Stimulated activated memory B cell treated with anti-CD40 and anti-IgM and Interleukin-4, amounts not matched to agents 10 μg/mL and 1 μg/mL and 100 μg/mL, for 72 hours (primary cell): ENCODE measurements at regions not wholly inside any gene's neighbourhood (a gene's known extent, or its start where the extent isn't known, plus 50 kb on each side); places are given as distances from the start of the nearest gene placed in this dataset.
"Not testable (repeated sequence)": the region's sequence is repeated elsewhere in the genome, so short reads cannot be mapped to it uniquely, and the experiment has no call there.

Source experiments
- ATAC-seq: fragments of 150-1000 bp; cut with Tn5 transposase; 2 replicates; pipeline ENCODE4 v1.10.0; 2021
- H3K27ac Mint-ChIP-seq: one replicate; pipeline ENCODE4 v1.8.0; 2022; ENCODE audit warnings: mild to moderate bottlenecking, mixed read lengths
- H3K27me3 Mint-ChIP-seq: one replicate; pipeline ENCODE4 v1.8.0; 2022; ENCODE audit warnings: mixed read lengths
- H3K36me3 Mint-ChIP-seq: one replicate; pipeline ENCODE4 v1.8.0; 2022; ENCODE audit warnings: mixed read lengths
- H3K4me1 Mint-ChIP-seq: one replicate; pipeline ENCODE4 v1.8.0; 2022; ENCODE audit warnings: mixed read lengths
- H3K4me3 Mint-ChIP-seq: one replicate; pipeline ENCODE4 v1.8.0; 2022; ENCODE audit warnings: mild to moderate bottlenecking, moderate library complexity, mixed read lengths
- H3K9me3 Mint-ChIP-seq: one replicate; pipeline ENCODE4 v1.8.0; 2022; ENCODE audit warnings: mixed read lengths

DNA sequence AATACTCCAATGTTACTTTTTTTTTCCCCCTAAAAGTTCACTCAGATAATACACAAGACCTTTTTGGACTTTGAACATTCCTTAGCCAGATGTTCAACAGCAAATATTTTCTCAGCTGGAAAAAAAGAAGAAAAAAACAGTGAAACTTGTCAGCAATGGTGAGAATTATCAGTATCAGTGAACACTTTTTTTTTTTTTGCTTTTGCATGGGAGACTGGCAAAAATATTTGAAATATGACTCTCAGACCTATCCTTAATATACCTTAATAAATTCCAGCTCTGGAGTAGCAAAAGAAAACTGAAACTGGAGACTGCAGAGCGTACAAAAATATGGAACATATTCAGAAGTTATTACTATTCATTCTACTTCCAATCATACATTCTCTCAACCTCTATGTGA is 92.3 kb downstream of the RFPL4B start:
- Mint-ChIP-seq H3K27me3 (no peaks in the 10 kb centered on the region), H3K4me3 (no peak overlapping the region), H3K4me1 (no peaks in the 10 kb centered on the region), H3K27ac (no peak overlapping the region), H3K36me3 (no peaks in the 10 kb centered on the region), H3K9me3 (no peaks in the 10 kb centered on the region)
- no peak for ATAC-seq

DNA sequence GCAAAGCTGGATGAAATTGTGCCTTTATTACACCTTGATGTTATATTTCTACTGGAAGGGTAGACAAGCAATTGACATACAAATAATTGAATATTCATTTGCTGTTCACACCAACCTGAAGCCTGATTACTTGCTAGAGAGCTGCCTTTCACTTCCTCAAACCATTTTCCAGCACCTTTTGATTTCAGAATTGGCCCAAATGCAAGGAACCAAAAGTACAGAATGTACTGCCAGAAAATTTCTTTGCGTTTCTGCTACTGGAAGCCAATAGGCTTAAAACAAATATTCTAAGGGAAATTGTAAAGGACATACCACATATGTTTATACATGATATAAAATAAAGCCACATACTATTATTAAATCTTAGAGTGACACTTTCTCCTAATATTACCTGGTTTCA is 94.5 kb downstream of the RFPL4B start:
- no peaks in the 10 kb centered on the region for H3K9me3 Mint-ChIP-seq

GRCh38 chr6:112443179-112444065 is 96.3 kb downstream of the RFPL4B start:
- H3K4me3 Mint-ChIP-seq, result no peak overlapping the region
- H3K9me3 Mint-ChIP-seq, result no peaks in the 10 kb centered on the region
- H3K4me1 Mint-ChIP-seq, result no peaks in the 10 kb centered on the region
- H3K27ac Mint-ChIP-seq, result no peak overlapping the region
- no peak for ATAC-seq
- no peaks in the 10 kb centered on the region for H3K36me3 Mint-ChIP-seq
- no peaks in the 10 kb centered on the region for H3K27me3 Mint-ChIP-seq

More for the DNA sequence above, 94.5 kb downstream of the RFPL4B start:
- H3K27ac Mint-ChIP-seq, result no peak overlapping the region
- H3K27me3 Mint-ChIP-seq, result no peaks in the 10 kb centered on the region
- H3K4me3 Mint-ChIP-seq, result no peak overlapping the region
- H3K36me3 Mint-ChIP-seq, result no peaks in the 10 kb centered on the region
- no peak for ATAC-seq
- no peaks in the 10 kb centered on the region for H3K4me1 Mint-ChIP-seq

DNA sequence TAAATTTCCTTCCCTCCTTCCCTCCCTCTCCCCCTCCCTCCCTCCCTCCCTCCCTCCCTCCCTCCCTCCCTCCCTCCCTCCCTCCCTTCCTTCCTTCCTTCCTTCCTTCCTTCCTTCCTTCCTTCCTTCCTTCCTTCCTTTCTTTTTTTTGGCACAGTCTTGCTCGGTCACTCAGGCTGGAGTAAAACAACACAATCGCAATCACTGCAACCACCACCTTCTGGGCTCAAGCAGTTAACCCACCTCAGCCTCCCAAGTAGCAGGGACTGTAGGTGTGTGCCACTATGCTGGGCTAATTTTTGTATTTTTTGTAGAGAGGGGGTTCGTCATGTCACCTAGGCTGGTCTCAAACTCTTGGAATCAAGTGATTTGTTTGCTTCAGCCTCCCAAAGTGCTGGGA is 101.7 kb downstream of the RFPL4B start:
- not testable (repeated sequence) for H3K9me3 Mint-ChIP-seq, H3K4me3 Mint-ChIP-seq, ATAC-seq, H3K4me1 Mint-ChIP-seq, H3K27me3 Mint-ChIP-seq, H3K27ac Mint-ChIP-seq, H3K36me3 Mint-ChIP-seq

GRCh38 chr6:112450663-112451062 is 103.5 kb downstream of the RFPL4B start:
- no peaks in the 10 kb centered on the region for H3K27me3 Mint-ChIP-seq
- H3K9me3 Mint-ChIP-seq, result peaks cover 10% of the 10 kb centered on the region
- no peaks in the 10 kb centered on the region for H3K36me3 Mint-ChIP-seq
- no peaks in the 10 kb centered on the region for H3K4me1 Mint-ChIP-seq
- H3K27ac Mint-ChIP-seq, result no peak overlapping the region
- ATAC-seq, result no peak
- no peak overlapping the region for H3K4me3 Mint-ChIP-seq

DNA sequence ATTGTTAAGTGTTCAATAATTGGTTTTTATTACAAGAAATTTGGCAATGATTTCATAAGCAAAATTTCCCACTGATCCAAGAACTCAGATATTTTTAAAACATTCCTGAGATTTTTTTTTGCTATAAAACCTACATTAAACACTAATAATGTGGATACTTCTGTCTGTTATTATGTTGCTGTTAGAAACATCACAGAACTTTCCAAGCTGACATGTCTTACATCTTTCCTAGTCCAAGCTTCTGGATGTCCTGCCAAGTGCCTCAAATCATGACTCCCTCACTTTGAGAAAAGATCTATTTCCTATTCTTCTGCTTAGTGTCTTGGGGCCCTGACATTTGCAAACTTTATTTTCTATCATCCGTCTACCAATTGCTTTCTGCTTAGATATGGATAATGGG is 110.8 kb downstream of the RFPL4B start:
- no peak for ATAC-seq
- Mint-ChIP-seq H3K36me3 (no peaks in the 10 kb centered on the region), H3K27ac (no peak overlapping the region), H3K4me3 (no peak overlapping the region), H3K27me3 (no peaks in the 10 kb centered on the region), H3K9me3 (no peaks in the 10 kb centered on the region), H3K4me1 (no peaks in the 10 kb centered on the region)

DNA sequence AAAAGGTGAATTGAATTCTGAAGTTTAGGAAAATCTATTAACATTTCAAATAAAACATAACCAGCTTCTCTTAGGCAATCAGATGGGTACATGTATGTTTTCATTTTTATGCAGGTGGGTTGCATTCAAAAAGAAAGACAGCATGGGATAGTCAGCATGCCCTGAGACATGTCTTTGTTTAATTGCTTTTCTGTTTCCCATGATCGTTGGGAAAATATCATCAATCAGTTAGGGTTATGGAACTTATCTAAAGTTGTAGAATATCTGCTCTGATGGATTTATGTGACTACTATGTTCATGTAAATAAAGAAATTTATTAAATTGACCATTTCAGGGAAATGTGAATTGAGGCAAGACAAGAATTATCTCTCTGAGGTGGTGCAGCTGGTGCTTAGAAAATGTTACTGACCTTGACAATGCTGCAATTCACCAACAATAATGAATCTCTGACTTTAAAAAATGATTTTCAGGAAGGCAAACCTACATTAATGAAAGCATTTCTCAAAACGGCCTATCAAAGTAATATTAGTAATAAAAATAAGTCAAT is 112.7 kb downstream of the RFPL4B start:
- Mint-ChIP-seq H3K9me3 (no peaks in the 10 kb centered on the region), H3K4me3 (no peak overlapping the region), H3K27ac (no peak overlapping the region), H3K27me3 (no peaks in the 10 kb centered on the region), H3K4me1 (no peaks in the 10 kb centered on the region), H3K36me3 (no peaks in the 10 kb centered on the region)
- no peak for ATAC-seq

GRCh38 chr6:112464901-112465665 is 118.0 kb downstream of the RFPL4B start:
- no peaks in the 10 kb centered on the region for H3K27me3 Mint-ChIP-seq
- no peaks in the 10 kb centered on the region for H3K36me3 Mint-ChIP-seq
- H3K4me1 Mint-ChIP-seq, result no peaks in the 10 kb centered on the region
- H3K9me3 Mint-ChIP-seq, result peaks cover 3% of the 10 kb centered on the region
- no peak for ATAC-seq
- no peak overlapping the region for H3K4me3 Mint-ChIP-seq
- no peak overlapping the region for H3K27ac Mint-ChIP-seq

- Mint-ChIP-seq H3K27ac (no peak overlapping the region), H3K36me3 (no peaks in the 10 kb centered on the region), H3K9me3 (peaks cover 3% of the 10 kb centered on the region), H3K4me1 (no peaks in the 10 kb centered on the region), H3K4me3 (no peak overlapping the region), H3K27me3 (no peaks in the 10 kb centered on the region)
- ATAC-seq, result no peak
These were observed 119.4 kb downstream of the RFPL4B start for GRCh38 chr6:112466373-112467151.

DNA sequence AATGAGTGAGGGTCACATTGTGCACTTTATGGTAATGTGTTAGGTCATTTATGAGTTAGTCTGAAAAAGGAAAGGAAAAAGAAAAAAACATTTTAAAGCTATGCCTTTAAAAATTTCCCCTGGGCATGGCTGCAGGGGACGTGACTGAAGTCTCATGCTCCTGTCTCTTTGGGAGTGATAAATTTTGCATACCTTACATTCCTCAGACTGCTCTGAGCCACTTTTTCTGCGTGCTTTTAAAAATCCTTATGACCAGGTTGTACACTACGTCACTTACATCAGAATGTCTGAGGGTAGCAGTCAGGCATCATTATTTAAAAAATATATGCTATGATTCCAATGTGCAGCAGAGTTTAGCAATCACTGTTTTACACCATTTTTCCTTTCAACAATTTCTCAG is 121.2 kb downstream of the RFPL4B start:
- Mint-ChIP-seq H3K36me3 (no peaks in the 10 kb centered on the region), H3K27me3 (no peaks in the 10 kb centered on the region), H3K9me3 (peaks cover 3% of the 10 kb centered on the region), H3K4me1 (no peaks in the 10 kb centered on the region), H3K27ac (no peak overlapping the region), H3K4me3 (no peak overlapping the region)
- no peak for ATAC-seq

GRCh38 chr6:112469306-112469705 is 122.2 kb downstream of the RFPL4B start:
- no peak overlapping the region for H3K27ac Mint-ChIP-seq
- H3K9me3 Mint-ChIP-seq, result peaks cover 3% of the 10 kb centered on the region
- ATAC-seq, result no peak
- no peaks in the 10 kb centered on the region for H3K4me1 Mint-ChIP-seq
- no peaks in the 10 kb centered on the region for H3K36me3 Mint-ChIP-seq
- no peak overlapping the region for H3K4me3 Mint-ChIP-seq
- H3K27me3 Mint-ChIP-seq, result no peaks in the 10 kb centered on the region

- Mint-ChIP-seq H3K9me3 (peaks cover 3% of the 10 kb centered on the region), H3K4me1 (no peaks in the 10 kb centered on the region), H3K4me3 (no peak overlapping the region), H3K27ac (no peak overlapping the region), H3K27me3 (no peaks in the 10 kb centered on the region), H3K36me3 (no peaks in the 10 kb centered on the region)
- ATAC-seq, result no peak
These were observed 123.2 kb downstream of the RFPL4B start for GRCh38 chr6:112470376-112470775.

DNA sequence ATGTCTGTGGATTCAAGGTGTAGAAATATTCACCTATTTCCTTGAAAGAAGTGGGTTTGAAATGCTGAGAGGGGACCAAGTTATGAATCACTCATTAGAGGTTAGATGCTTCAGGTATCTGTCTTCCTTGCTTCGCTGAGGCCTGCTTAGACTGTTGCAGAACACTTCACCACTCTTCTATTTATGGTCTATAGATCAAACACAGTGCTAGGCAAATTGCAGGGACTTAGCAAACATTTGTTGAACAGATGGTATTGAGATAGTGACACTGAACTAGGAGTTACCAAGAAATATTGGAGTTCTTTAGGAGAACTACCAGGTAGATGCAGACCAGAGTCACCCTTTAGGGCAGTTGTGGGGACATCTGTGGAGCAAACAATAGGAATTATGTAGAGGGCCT is 123.8 kb downstream of the RFPL4B start:
- no peaks in the 10 kb centered on the region for H3K4me1 Mint-ChIP-seq
- H3K9me3 Mint-ChIP-seq, result no peaks in the 10 kb centered on the region
- no peak overlapping the region for H3K4me3 Mint-ChIP-seq
- no peak overlapping the region for H3K27ac Mint-ChIP-seq
- H3K36me3 Mint-ChIP-seq, result no peaks in the 10 kb centered on the region
- H3K27me3 Mint-ChIP-seq, result no peaks in the 10 kb centered on the region
- ATAC-seq, result peak; percentile 54

- Mint-ChIP-seq H3K27me3 (peaks cover 3% of the 10 kb centered on the region), H3K9me3 (peaks cover 3% of the 10 kb centered on the region), H3K4me1 (peaks cover 5% of the 10 kb centered on the region), H3K4me3 (no peak overlapping the region), H3K36me3 (no peaks in the 10 kb centered on the region), H3K27ac (no peak overlapping the region)
- ATAC-seq, result no peak
These were observed 128.0 kb downstream of the RFPL4B start for GRCh38 chr6:112475083-112475482.

GRCh38 chr6:112477125-112477524 is 130.0 kb downstream of the RFPL4B start:
- H3K4me1 Mint-ChIP-seq, result peaks cover 10% of the 10 kb centered on the region
- H3K9me3 Mint-ChIP-seq, result peaks cover 6% of the 10 kb centered on the region
- no peaks in the 10 kb centered on the region for H3K36me3 Mint-ChIP-seq
- ATAC-seq, result no peak
- H3K27ac Mint-ChIP-seq, result no peak overlapping the region
- H3K4me3 Mint-ChIP-seq, result no peak overlapping the region
- H3K27me3 Mint-ChIP-seq, result peaks cover 9% of the 10 kb centered on the region
